ENCODE measurements at regions not wholly inside any gene's neighbourhood (a gene's known extent, or its start where the extent isn't known, plus 50 kb on each side); places are given as distances from the start of the nearest gene placed in this dataset.

DNA sequence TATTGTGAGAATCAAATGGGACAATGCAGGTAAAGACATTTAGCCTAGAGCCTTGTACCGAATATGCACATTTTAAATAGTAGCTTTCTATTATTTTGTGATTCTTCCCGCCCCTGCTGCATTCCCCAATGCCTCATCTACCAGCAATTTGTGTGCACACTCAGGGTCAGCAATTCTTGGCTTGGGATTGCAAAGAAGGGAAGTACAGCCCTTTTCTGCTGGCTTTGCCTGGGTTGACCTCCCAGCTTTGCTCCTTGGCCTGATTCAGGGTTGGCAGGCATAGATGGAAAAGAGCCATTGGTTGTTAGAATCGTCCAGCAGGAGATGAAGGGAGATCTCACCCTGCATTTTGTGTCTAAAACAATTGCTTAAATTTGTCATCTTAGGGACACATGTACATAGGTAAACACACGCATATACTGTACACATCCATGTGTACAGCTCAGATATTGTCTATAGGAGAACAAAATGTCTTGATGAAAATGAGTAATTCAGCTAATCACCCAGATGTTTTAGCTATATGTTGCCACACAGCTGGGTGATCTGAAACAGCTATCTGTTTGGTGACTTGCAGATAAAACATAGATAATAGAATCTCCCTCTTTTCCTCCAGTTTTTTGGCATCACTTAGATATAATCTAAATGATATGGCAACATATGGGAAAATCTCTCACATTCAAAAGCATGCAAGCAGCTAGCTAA, 340.9 kb upstream of the TBL1XR1 start:
- H3K27ac ChIP-seq, result no peak overlapping the region
- no peak for DNase-seq (ENCODE audit: low spot score)
- CTCF ChIA-PET, result no interaction called here
- TF ChIP-seq CTCF (conservative IDR thresholded peaks at IDR 0.05; ENCODE audit: low read depth), result no peak
- POLR2A ChIA-PET (ENCODE audit: low non-redundant PET), result no interaction called here

- no peak for TF ChIP-seq CTCF (conservative IDR thresholded peaks at IDR 0.05; ENCODE audit: low read depth)
- ChIA-PET CTCF (no interaction called here), POLR2A (ENCODE audit: low non-redundant PET) (no interaction called here)
- H3K27ac ChIP-seq, result no peak overlapping the region
- DNase-seq (ENCODE audit: low spot score), result no peak
These were observed 341.8 kb upstream of the TBL1XR1 start for GRCh38 chr3:177538750-177539730.

- no peak overlapping the region for H3K27ac ChIP-seq
- TF ChIP-seq CTCF (conservative IDR thresholded peaks at IDR 0.05; ENCODE audit: low read depth), result no peak
- CTCF ChIA-PET, result no interaction called here
- POLR2A ChIA-PET (ENCODE audit: low non-redundant PET), result no interaction called here
- DNase-seq (ENCODE audit: low spot score), result no peak
These were observed 344.3 kb upstream of the TBL1XR1 start for GRCh38 chr3:177541541-177541940.

DNA sequence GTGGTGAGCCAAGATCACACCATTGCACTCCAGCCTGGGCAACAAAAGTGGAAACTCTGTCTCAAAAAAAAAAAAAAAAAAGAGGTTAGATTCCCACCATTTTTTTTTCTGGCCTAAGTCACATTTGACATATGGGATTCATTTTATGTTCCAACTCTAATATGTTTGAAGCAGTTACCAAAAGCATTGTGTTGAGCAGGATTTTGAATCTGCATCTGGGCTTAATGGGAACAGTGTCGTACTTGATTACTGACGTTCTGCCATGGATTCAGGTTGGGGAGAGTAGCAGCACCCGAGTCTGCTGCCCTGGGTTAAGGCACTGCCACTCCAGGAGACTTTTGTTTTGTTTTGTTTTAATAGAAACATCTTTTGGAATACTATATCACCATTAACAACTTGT, 348.7 kb upstream of the TBL1XR1 start:
- no peak for DNase-seq (ENCODE audit: low spot score)
- ChIA-PET CTCF (no interaction called here), POLR2A (ENCODE audit: low non-redundant PET) (no interaction called here)
- TF ChIP-seq CTCF (conservative IDR thresholded peaks at IDR 0.05; ENCODE audit: low read depth), result no peak
- no peak overlapping the region for H3K27ac ChIP-seq

DNA sequence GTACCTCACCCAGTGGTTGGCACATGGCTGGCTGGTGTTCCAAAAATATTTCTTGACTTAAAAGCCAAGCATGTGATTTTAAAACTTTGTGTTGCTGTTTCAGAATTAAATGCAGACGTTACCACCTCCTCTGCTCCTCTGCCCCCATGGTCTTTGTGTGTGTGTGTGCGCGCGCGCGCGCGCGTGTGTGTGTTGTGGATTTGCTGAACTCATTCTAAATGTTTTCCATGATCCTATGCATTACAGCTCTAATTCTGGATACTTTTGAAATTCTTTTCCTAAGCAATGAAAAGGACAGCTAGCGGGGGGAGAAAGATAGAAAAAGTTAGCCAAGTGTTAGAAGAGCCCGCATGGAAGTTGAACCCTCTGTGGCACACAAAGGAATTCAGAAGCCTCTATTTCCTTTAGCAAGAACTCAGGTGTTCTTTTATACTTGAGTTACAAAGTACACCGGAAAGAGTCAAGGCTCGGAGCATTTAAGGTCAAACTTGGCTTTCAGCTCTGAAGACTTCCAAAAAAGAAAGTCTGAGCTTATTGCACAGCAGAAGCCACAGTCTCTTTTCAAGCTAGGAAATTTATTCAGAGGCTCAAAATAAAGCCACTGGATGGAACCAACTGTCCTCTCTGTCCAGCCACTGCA, 350.5 kb upstream of the TBL1XR1 start:
- no peak overlapping the region for H3K27ac ChIP-seq
- no peak for TF ChIP-seq CTCF (conservative IDR thresholded peaks at IDR 0.05; ENCODE audit: low read depth)
- POLR2A ChIA-PET (ENCODE audit: low non-redundant PET), result no interaction called here
- DNase-seq (ENCODE audit: low spot score), result no peak
- CTCF ChIA-PET, result no interaction called here

DNA sequence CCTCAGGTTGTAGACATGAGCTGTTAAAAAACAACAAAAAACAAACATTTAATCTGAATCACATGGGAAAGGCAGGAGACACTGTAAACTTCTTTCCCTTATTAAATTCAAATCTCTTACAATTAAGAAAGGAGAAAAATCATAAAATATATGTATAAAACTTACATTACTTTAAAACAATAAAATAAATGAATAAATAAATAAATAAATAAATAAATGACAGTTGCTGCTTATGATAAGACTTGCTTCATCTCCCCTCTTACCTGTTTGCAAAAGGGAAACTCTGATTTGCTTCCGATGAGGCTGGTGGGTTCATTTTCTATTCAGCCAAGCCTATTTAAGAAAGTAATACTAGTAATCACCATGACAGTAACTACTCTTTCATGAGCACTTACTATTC, 353.4 kb upstream of the TBL1XR1 start:
- no peak for DNase-seq (ENCODE audit: low spot score)
- no peak for TF ChIP-seq CTCF (conservative IDR thresholded peaks at IDR 0.05; ENCODE audit: low read depth)
- H3K27ac ChIP-seq, result no peak overlapping the region
- ChIA-PET POLR2A (ENCODE audit: low non-redundant PET) (no interaction called here), CTCF (no interaction called here)

Data from RWPE1 (cell line).